SW 1271 (cell line): ENCODE measurements at regions not wholly inside any gene's neighbourhood (a gene's known extent, or its start where the extent isn't known, plus 50 kb on each side); places are given as distances from the start of the nearest gene placed in this dataset.

ENCODE experiments used
- DNase-seq, 2 experiments: peaks; one replicate each; lab custom pipeline; 2025; lab: John Stamatoyannopoulos, UW

- DNase-seq = no peak
These were observed 648.3 kb upstream of the CFAP20DC start for GRCh38 chr3:59698091-59698490.

- DNase-seq = no peak
These were observed 647.0 kb upstream of the CFAP20DC start for GRCh38 chr3:59696783-59697182.

GRCh38 chr3:59695860-59696259, 646.0 kb upstream of the CFAP20DC start:
- no peak for DNase-seq

- no peak for DNase-seq
These were observed 642.3 kb upstream of the CFAP20DC start for GRCh38 chr3:59692117-59692516.

- DNase-seq = no peak
These were observed 641.1 kb upstream of the CFAP20DC start for GRCh38 chr3:59690886-59691285.

- no peak for DNase-seq
These were observed 638.8 kb upstream of the CFAP20DC start for GRCh38 chr3:59688636-59689035.

- no peak for DNase-seq
These were observed 635.6 kb upstream of the CFAP20DC start for GRCh38 chr3:59685432-59685831.

- DNase-seq = no peak
These were observed 634.9 kb upstream of the CFAP20DC start for GRCh38 chr3:59684766-59685165.

- no peak for DNase-seq
These were observed 631.1 kb upstream of the CFAP20DC start for GRCh38 chr3:59680919-59681318.

GRCh38 chr3:59677747-59678702, 628.2 kb upstream of the CFAP20DC start:
- no peak for DNase-seq

- no peak for DNase-seq
These were observed 625.7 kb upstream of the CFAP20DC start for GRCh38 chr3:59675495-59675894.

GRCh38 chr3:59663076-59663850, 613.4 kb upstream of the CFAP20DC start:
- no peak for DNase-seq

- no peak for DNase-seq
These were observed 611.2 kb upstream of the CFAP20DC start for GRCh38 chr3:59660852-59661625.

- no peak for DNase-seq
These were observed 610.6 kb upstream of the CFAP20DC start for GRCh38 chr3:59660376-59660775.

GRCh38 chr3:59659755-59660154, 609.9 kb upstream of the CFAP20DC start:
- no peak for DNase-seq

- DNase-seq = no peak
These were observed 609.0 kb upstream of the CFAP20DC start for GRCh38 chr3:59658866-59659265.

GRCh38 chr3:59658274-59658673, 608.4 kb upstream of the CFAP20DC start:
- DNase-seq = no peak

GRCh38 chr3:59655418-59656015, 605.7 kb upstream of the CFAP20DC start:
- DNase-seq = no peak

GRCh38 chr3:59654480-59655417, 604.9 kb upstream of the CFAP20DC start:
- no peak for DNase-seq

GRCh38 chr3:59654123-59654479, 604.3 kb upstream of the CFAP20DC start:
- no peak for DNase-seq
